ENCODE measurements at regions not wholly inside any gene's neighbourhood (a gene's known extent, or its start where the extent isn't known, plus 50 kb on each side); places are given as distances from the start of the nearest gene placed in this dataset.

- TF ChIP-seq, protein P1, sequence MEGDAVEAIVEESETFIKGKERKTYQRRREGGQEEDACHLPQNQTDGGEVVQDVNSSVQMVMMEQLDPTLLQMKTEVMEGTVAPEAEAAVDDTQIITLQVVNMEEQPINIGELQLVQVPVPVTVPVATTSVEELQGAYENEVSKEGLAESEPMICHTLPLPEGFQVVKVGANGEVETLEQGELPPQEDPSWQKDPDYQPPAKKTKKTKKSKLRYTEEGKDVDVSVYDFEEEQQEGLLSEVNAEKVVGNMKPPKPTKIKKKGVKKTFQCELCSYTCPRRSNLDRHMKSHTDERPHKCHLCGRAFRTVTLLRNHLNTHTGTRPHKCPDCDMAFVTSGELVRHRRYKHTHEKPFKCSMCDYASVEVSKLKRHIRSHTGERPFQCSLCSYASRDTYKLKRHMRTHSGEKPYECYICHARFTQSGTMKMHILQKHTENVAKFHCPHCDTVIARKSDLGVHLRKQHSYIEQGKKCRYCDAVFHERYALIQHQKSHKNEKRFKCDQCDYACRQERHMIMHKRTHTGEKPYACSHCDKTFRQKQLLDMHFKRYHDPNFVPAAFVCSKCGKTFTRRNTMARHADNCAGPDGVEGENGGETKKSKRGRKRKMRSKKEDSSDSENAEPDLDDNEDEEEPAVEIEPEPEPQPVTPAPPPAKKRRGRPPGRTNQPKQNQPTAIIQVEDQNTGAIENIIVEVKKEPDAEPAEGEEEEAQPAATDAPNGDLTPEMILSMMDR (IDR thresholded peaks at IDR 0.05), result no peak
- no peak for TF ChIP-seq POLR2A (IDR thresholded peaks at IDR 0.05)
These were observed 141.4 kb downstream of the PLPP3 start for GRCh38 chr1:56437959-56438358.

All from tibial nerve (tissue), 3 donors.